UCSD-AML1 (cell line): ENCODE measurements at regions not wholly inside any gene's neighbourhood (a gene's known extent, or its start where the extent isn't known, plus 50 kb on each side); places are given as distances from the start of the nearest gene placed in this dataset.

Source experiments
- DNase-seq: peaks from one replicate; lab custom pipeline; 2025; ENCODE audit not compliant: unreplicated experiment; lab: John Stamatoyannopoulos, UW

DNA sequence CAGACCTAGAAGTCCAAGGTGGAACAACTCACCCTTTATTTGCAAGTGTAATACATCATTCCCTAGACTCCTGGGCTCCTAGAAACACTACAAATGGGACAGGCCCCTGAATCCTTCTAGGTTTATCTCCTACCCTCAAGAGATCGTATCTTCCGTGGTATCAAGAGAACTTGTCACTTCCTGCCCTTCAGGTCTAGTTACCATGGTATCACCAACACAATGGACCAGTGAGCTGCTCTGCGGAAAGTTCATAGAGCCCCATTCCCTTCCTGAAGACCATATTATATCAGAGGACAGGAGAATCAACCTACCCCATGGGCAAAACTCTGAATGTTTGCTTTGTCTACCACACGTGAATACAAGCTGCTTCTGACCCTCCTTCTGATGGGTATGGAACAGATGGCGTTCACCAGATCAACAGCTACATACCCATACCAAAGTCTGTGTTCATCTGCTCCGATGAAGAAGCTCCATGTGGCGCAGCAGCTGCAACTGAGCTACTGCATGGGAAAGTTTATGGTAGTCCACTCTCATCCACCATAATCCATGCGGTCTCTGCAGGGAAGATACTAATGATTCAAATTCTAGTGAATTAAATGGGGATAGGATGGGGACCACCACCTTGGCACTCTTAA, 84.6 kb upstream of the KLF13 start:
- DNase-seq: no peak

DNA sequence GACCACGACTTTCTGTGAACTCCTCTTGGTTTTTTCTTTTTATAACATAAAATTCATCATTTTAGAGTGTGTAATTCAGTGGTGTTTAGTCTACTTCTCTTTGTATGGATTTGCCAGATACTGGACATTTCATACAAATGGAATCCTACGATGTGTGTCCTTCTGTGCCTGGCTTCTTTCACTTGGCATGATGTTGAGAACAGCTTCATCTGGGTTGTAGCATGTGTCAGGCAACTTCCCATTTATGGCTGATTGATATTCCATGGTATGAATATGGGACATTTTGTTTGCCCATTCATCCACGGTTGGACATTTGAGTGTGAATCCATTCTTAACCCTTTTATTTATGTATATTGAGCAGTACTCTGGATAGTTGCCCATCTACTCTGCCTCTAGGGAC, 82.7 kb upstream of the KLF13 start:
- no peak for DNase-seq

DNA sequence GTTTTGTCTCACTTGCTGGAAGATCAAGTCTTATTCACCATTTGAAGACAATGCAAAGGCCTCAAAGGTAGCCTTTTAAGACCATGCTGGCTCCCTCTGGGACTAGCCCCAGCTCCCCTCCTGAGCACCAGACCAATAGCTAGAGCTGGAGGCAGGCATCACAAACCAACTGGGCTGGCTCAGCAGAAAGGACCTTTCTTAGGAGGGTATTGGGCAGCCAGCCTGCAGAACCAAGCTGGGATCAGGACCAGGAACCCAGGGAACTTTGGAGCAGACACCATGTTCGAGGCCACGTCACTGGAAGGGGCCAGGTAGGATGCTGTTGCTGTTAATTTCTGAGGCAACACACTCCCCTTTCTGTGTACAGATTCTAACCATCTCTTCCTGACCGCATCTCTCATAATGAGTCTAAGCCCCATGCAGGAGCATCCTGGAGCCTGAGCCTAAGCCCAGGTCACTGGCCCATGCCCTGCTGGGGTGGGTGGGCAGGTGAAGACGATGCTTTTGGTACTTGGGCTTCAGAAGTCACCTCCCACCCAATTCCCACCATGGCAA, 81.4 kb upstream of the KLF13 start:
- no peak for DNase-seq

DNA sequence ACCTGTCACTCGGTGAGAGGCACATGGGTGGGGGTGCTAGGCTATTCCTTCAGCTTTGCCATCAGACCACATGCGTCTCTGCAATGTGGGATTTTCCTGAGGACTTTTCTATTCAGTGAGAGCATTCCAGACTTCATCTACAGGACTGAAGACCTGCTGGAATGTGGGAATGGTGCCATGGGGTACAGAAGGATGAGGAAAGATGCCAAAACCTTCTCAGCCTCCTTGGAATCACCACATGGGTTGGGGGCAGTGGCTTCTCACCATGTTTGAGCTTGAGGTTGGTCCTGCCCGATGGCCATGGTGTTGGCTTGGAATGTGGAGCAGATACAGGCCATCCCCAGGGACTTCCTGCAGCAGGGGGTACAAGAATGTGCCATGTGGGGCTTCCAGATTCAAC, 80.9 kb upstream of the KLF13 start:
- no peak for DNase-seq

DNA sequence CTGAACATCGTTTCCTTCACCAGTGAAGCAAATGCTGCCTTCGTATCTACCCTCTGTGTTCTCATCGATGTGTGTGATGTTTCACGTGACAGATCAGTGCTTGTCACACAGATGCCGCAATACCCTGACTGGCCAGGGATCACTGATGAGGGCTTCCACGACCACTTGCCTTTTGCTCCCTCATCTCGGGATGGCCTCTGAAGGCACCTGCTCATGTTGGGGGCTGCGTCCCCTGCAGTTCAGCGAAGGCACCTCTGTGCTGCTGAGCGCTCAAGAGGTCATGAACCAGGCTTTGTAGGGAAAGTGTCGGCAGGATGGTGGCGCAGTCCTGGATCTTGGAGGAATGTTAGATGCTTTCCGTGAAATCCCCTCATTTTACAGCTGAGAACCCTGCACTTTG, 79.2 kb upstream of the KLF13 start:
- no peak for DNase-seq

DNA sequence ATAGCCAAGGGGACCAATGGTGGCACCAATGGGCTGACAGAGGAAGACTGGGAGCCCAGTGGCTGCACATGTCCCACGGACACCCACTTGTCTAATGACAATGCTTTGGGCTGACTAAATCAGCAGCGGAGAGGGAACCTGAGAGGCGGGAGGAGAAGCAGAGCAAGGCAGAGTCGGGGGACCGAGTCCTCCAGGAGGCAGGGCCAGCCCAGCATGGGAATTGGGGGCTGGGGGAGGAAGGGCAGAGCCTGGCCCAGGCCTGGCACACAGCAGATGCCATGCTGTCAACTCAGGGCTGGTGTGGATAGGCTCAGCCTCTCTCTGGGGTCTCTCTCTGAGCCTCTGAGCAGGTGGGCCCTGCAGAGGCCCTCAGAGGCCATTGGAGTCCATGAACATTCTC, 78.4 kb upstream of the KLF13 start:
- no peak for DNase-seq

DNA sequence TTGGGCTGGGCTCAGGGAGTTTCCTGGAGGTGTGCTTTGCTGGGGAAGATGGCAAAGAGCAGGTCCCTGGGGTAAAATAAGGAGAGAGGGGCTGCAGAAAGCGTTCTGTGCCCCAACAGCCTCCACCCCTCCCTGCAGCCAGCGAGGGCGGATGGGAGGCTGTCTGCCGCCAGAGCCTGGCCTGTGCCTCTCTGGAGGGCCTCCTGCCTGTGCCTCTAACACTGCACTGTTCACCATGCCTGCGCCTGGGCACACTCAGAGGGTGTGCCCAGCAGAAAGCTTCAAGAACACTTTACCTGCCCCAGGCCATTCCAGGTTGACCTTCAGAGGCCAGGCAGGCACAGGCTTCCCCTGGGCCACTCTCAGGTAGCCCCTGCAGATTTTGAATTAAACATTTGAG, 77.7 kb upstream of the KLF13 start:
- no peak for DNase-seq

DNA sequence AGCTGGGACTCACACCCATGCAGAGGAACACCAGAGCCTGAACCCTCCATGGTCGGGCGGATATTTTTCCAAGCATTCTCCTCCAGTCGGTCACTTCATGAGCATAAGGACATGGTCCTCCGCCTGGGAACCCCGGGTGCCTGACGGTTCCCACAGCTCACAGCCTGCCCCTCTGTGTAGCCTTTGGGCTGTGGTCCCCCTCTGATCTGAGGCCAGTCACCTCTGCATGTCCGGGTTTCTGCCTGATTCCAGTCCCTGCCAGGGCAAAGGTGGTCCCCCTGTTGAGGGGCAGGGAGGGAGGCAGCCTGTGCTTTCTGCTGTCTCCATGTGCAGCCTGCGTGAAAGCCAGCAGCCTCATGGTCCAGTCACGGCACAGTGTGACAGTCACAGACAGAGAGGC, 76.6 kb upstream of the KLF13 start:
- DNase-seq: no peak

DNA sequence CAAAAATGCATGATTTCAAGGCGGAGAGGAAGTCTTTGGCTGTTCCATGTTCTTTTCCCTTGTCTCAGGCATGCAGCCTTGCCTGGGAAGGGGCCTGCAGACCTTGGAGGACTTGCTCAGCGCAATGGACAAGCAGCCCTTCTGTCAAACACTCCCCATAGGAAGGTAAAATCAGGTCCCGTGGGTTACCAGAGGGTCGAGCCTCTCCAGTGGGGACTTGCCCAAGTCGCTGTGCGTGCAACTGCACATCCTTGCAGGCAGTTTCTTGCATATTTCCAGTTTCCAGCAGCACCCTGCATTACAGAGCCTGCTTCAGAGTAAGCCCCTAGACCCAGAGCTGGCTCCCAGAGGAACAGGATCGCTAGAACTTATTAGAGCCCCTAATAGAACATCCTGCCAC, 75.5 kb upstream of the KLF13 start:
- no peak for DNase-seq

DNA sequence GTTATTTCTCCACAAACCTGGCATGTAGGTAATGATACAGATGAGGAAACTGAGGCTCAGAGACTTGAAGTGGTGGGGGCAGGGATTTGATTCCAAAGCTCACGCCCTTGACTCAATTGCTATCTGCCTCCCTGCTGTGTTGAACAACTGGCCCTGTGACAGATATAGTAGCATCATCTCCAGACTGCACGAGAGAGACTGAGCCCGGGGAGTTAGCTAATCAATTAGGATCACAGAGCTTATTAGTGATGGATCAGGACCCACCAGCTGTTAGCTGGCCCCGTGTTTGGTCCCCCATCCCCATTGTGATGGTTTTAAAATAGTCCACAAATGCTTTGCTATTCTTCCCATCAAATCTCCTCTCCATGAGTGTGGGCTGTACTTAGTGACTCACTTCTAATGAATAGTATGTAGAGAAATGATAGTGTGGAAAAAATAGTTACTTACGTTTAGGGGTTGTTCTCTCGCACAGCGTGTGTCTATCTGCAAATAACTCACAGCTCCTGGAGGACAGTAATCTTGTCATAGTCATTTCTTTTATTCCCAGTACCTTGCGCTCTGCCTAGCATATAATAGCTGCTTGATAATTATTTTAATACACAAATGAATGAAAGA, 74.4 kb upstream of the KLF13 start:
- DNase-seq: no peak

DNA sequence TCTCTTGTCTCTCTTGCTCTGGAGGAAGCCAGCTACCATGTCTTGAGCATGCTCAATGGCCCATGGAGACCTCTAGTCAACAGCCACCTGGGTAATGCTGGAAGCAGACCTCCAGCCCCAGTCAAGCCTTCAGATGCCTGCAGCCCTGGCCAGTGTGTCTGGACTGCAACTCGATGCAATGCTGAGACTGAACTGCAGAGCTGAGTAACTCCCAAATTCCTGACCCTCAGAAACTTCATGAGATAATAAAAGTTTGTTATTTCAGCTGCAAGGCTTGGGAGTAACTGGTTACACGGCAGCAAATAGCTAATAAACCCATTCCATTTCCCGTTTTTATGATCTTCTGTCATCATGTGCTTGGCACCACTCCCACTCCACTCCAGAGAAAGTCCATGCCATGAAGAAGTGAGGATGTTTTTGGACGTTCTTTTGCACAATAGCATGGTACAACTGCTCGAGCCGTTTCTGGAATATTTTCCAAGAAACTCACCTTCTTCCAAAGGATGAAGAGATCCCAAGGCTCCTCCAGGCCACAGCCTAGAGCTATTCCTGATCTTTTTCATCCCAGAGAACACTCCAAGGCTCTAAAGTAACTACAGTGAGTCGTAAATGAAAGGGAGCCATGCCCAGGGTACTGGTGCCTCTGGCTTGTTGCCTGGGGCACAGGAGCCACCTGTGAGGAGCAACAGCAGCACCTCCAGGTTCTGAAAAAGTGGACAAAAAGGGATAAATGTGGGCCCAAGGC, 72.0 kb upstream of the KLF13 start:
- no peak for DNase-seq

DNA sequence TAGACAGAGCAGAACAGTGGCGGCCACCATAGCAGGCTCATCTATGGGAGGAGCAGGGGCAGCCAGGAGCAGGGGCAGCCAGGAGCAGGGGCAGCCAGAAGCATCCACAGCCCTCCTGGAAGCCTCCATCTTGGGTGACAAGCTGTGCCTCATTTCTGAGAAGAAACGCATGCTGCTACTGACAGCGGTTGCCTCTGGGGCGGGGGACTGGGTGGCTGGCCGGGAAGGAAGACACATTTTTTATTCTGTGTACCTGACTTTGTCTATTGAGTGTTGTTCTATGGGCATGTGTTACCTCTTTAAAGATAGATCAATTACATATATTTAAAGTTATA, 71.5 kb upstream of the KLF13 start:
- no peak for DNase-seq

DNA sequence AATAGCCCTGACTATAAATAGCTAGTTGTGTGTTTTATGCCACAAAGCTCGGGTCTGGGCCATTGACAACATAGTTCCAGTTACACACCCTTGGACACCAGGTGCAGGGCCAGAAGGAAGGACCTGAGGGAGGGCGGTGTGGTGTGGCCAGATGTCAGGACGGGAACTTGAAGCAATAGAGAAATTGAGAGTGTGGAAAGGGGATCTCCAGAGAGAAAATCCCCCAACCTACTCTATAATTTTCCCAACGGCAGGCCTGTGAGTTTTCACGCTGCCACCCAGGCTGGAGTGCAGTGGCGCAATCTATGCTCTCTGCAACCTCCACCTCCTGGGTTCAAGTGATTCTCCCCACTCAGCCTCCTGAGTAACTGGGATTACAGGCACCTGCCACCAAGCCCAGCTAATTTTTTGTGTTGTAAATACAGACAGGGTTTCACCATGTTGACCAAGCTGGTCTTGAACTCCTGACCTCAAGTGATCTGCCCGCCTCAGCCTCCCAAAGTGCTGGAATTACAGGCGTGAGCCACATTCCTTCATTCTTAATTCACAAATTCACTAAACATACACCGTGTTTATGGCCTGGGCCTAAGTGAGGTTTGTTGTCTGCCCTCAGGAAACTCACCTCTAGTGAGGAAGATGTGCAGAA, 70.8 kb upstream of the KLF13 start:
- no peak for DNase-seq

DNA sequence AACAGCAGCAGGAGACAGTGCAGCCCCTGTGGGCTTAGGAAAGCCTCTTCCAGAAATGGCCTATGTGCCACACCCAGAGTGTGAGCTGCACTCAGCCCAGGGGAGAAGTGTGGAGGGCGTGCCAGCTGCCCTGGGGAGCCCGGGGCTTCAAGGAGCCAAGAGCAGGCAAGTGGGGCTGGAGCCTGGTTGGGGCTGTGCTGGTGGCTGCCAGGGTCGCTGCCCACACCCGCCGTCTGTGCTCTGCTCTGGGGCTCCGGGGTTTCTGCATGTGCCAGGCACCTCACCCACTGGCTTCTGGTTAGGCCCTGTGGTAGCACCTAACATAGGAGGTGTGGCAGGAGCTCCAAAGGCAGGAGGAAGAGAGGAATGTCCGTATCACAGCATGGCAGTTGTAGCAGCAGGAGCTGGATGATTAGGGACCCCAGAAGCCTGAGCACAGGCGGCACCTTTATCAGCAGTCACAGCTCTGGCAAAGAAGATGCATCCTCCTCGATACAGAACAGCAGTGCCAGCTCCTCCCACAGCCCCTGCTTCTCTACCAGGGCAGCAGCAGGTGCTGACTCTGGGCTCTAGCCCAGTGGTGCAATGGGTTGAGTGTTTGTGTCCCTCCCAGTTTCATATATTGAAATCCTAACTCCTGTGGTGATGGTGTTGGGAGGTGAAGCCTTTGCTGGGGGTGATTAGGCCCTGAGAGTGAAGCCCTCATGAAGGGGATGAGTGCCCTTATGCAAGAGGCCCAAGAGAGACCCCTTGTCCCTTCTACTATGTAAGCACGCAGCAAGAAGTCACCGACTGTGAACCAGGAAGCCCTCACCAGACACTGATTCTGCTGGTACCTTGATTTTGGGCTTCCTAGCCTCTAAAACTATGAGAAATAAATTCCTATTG, 70.0 kb upstream of the KLF13 start:
- no peak for DNase-seq

DNA sequence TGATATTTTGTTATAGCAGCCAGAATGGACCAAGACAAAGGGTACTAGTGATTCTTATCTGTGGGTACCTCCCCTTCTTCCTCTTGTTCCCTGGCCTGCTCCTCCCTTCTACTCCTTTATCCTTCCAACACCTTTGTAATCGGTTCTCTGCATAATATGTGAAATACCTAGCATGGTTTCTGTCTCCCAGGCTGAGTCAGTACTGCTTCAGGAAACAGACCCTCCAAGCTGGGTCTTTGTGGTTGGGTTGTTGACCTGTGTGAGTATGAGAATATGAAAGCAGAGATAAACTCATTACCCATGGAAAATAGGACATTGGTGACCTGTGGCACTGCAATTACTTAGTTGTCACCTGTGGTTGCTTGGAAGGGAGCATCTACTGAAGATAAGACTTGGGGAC, 69.3 kb upstream of the KLF13 start:
- DNase-seq: no peak

DNA sequence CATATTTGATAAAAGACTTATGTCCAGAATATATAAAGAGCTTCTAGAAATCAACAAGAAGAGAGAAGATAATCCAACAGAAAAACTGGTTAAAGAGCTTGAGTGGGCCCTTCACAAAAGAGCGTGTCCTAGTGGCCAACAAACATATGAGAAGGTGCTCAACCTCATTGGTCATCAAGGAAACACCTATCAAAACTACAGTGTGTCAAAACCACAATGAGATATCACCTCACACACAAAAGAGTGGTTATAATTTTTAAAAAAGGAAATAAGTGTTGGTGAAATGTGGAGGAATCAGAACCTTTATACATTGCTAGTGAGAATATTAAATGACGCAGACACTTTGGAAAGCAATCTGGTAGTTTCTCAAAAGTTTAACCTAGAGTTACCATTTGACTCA, 68.4 kb upstream of the KLF13 start:
- no peak for DNase-seq

DNA sequence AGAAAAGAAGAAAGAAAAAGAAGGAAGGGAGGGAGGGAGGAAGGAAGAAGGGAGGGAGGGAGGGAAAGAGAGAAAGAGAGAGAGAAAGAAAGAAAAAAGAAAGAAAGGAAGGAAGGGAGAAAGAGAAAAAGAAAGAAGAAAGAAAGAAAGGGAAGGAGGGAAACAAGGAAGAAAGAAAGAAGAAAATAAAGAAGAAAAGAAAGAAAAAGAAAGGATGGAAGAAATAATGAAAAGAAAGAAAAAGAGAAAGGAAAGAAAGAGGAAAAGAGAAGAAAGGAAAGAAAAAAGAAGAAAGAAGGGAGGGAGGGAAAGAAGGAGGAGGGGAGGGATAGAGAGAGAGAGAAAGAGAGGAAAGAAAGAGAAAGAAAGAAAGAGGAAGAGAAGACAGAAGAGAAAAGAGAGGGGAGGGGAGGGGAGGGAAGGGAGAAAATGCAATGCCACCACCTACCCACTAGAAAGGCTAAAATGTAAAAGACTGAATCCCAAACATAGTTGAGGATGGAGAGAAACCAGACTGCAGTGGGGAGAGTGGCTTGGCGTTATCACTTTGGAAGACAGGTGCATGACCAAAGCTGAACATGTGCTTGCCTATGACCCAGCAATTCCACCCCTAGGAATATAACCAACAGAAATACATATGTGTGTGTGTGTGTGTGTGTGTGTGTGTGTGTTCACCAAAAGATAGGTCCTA, 66.9 kb upstream of the KLF13 start:
- DNase-seq: no peak

DNA sequence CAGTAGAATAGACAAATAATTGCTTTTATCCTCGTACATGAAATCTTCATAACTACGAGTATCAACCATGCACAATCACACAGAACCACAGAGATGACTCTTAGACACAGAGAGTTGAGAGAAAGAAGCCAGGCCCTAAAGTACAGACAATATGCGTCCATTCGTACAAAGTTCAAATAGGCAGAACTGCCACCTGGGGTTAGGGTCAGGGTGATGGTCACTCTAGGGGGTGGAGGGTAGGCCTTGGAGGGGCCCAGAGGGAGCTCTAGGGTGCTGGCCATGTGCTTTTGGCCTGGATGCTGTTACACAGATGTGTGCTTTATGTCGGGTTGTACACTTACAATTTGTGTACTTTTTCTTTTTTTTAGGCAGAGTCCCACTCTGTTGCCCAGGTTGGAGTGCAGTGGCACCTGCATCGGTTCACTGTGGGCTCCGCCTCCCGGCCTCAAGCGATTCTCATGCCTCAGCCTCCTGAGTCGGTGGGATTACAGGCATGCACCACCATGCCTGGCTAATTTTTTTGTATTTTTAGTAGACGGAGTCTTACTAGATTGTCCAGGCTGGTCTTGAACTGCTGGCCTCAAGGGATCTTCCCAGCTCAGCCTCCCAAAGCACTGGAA, 65.9 kb upstream of the KLF13 start:
- DNase-seq: no peak

DNA sequence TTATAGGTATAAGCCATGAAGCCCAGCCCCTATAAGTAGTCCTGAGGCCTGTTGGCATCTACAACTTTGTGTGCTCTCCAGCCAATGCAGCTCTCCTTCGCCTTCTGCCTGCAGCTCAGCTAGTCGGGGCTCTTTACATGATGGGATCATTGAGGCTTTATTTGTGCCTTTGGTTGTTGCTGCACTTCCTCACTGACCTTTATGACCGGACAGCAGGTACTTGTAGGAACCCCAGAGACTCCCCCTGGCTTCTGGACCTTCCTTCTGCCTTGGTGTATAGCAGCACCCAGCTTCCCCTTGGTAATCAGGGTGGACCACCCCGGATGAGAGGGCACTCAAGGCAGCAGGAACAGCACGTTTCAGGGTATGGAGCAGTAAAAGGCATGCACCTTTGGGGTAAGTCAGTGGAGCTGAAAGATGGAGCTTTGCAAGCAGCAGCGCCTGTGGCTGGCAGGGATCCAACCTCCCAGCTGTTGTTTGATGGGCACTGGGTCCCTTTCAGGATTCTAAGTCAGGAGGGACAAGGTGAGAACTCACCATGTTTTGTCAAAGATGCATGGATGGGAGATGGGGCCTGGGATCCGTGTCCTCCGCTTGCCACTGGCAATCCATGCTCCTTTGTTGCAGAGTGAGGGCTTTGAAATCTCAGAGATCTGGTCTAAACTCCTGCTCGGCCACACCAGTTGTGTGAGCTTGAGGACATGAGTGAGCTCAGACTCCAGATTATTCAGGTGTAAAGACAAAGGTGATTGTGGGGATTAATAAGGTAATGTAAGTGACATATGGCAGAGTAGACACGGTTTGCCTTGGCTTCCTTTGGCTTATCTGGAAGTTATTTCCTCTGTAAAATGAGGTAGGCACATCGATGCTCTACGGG, 65.1 kb upstream of the KLF13 start:
- DNase-seq: no peak
